Psoas muscle (tissue), 7 donors: ENCODE measurements at regions not wholly inside any gene's neighbourhood (a gene's known extent, or its start where the extent isn't known, plus 50 kb on each side); places are given as distances from the start of the nearest gene placed in this dataset.
A peak's percentile ranks its signal among the peaks of the same experiment; 100 is the strongest.

Experiments
- ATAC-seq, 4 donors: fragments of 200-7000 bp; cut with Tn5 transposase; one replicate each; pipeline ENCODE4 v1.9.1; 2020; ENCODE audit warnings: moderate library complexity in 3 of 4, mild to moderate bottlenecking in 2 of 4
- DNase-seq, 2 donors: peaks; one replicate each; pipeline ENCODE4 v3.0.0-alpha.2; 2020
- H3K27ac ChIP-seq: fragments of 200-600 bp; one replicate; pipeline ENCODE4 v1.8.0; 2022
- H3K27me3 ChIP-seq, 3 donors: fragments of 200-600 bp in 1 of 3; one replicate each; pipeline versions ENCODE4 v1.6.1 to v1.8.0; 2013 to 2022; ENCODE audit warnings: low read length in 2 of 3, mild to moderate bottlenecking in 2 of 3, moderate library complexity in 1 of 3; ENCODE audit not compliant: insufficient read depth in 3 of 3
- H3K36me3 ChIP-seq, 2 donors: fragments of 200-600 bp in 1 of 2; one replicate each; pipeline versions ENCODE4 v1.6.1 to v1.8.0; 2013 to 2022; ENCODE audit warnings: low read depth in 1 of 2, mild to moderate bottlenecking in 1 of 2, moderate library complexity in 1 of 2; ENCODE audit not compliant: insufficient read depth in 1 of 2
- H3K4me1 ChIP-seq: fragments of 200-600 bp; one replicate; pipeline ENCODE4 v1.8.0; 2022
- H3K4me3 ChIP-seq: fragments of 200-600 bp; one replicate; pipeline ENCODE4 v1.8.0; 2022; ENCODE audit warnings: mild to moderate bottlenecking
- H3K9me3 ChIP-seq: fragments of 200-600 bp; one replicate; pipeline ENCODE4 v1.8.0; 2022
- CTCF ChIP-seq: fragments of 200-600 bp; IDR thresholded peaks from one replicate; pipeline ENCODE4 v1.8.0; 2022; ENCODE audit warnings: antibody characterized with exemption
- WGBS, 3 donors: extraction: QIAGEN DNeasy Blood & Tissue Kit; methylation state at CpG; one replicate each; pipeline versions ENCODE4 v1.1.6 to v1.1.7; 2013; 5-methylcytosine and 5-hydroxymethylcytosine counted together
- intact Hi-C, 2 donors: fragments of 100-400 bp; cut with DNase I; formaldehyde crosslinking; loops; one replicate each; pipeline versions ENCODE4 v1.11.0 to v1.14.2; 2022
- donor health status: healthy with polysubstance abuse.
- donor health status: DM: no; HTN: no; CAD: no; lungs with moderate emphysema.
- donor health status: Bipolar disorder and iron deficiency.
- donor health status: healthy.
- donor health status: DM: yes; HTN: yes; CAD: no.
- donor health status: DM: no; HTN: no; CAD: no.
- donor health status: DM: yes; HTN: yes; CAD: no.

GRCh38 chr12:100706033-100706432 is 88.5 kb upstream of the ANO4 start:
- H3K4me1 ChIP-seq = no peaks in the 10 kb centered on the region
- 14 to 32% (median 14%) methylated on average over 3 of the region's 3 CpGs for WGBS, 3 donors
- TF ChIP-seq CTCF = no peak
- no peak overlapping the region for H3K27ac ChIP-seq
- no peak for DNase-seq
- no peak for ATAC-seq
- peaks cover 3% of the 10 kb centered on the region for H3K9me3 ChIP-seq
- H3K4me3 ChIP-seq = no peak overlapping the region
- intact Hi-C loops = no loop called here
- no peaks in the 10 kb centered on the region for H3K36me3 ChIP-seq
- H3K27me3 ChIP-seq = no peaks in the 10 kb centered on the region

GRCh38 chr12:100708591-100708990 is 86.0 kb upstream of the ANO4 start:
- Histone ChIP-seq H3K9me3 (peaks cover 1% of the 10 kb centered on the region), H3K36me3 (no peaks in the 10 kb centered on the region), H3K27ac (no peak overlapping the region), H3K27me3 (no peaks in the 10 kb centered on the region), H3K4me1 (no peaks in the 10 kb centered on the region), H3K4me3 (no peak overlapping the region)
- WGBS, 3 donors = 0 to 22% (median 0%) methylated on average over 1 of the region's 1 CpG
- DNase-seq = no peak
- no peak for TF ChIP-seq CTCF
- ATAC-seq = no peak
- intact Hi-C loops = no loop called here

- 51 to 58% (median 56%) methylated on average over 55 of the region's 55 CpGs for whole genome bisulfite sequencing, 3 donors
- intact Hi-C loops = no loop called here
- ATAC-seq (no peak), DNase-seq (no peak)
- Histone ChIP-seq H3K4me1 (no peaks in the 10 kb centered on the region), H3K36me3 (no peaks in the 10 kb centered on the region), H3K4me3 (no peak overlapping the region), H3K27ac (no peak overlapping the region), H3K9me3 (no peaks in the 10 kb centered on the region), H3K27me3 (peaks cover 4 to 23% (median 8%) of the 10 kb centered on the region in 3 donors)
- TF ChIP-seq CTCF = no peak
These were observed 78.3 kb upstream of the ANO4 start for GRCh38 chr12:100715976-100716944.

- DNase-seq = no peak
- Histone ChIP-seq H3K27ac (no peak overlapping the region), H3K9me3 (no peaks in the 10 kb centered on the region), H3K36me3 (no peaks in the 10 kb centered on the region), H3K4me3 (peak overlapping the region; percentile 25), H3K4me1 (no peaks in the 10 kb centered on the region), H3K27me3 (peaks cover 4 to 23% (median 8%) of the 10 kb centered on the region in 3 donors)
- intact Hi-C loops = no loop called here
- WGBS, 3 donors = 1% methylated on average over 92 to 100 of the region's 100 CpGs
- ATAC-seq = no peak
- TF ChIP-seq CTCF = no peak
These were observed 77.4 kb upstream of the ANO4 start for GRCh38 chr12:100716945-100717732.
